Heart left ventricle (tissue), 16 donors: ENCODE measurements at regions not wholly inside any gene's neighbourhood (a gene's known extent, or its start where the extent isn't known, plus 50 kb on each side); places are given as distances from the start of the nearest gene placed in this dataset.

ENCODE experiments used
- ATAC-seq, 4 donors: fragments of 200-7000 bp; cut with Tn5 transposase; one replicate each; pipeline ENCODE4 v1.9.1; 2020 to 2022; ENCODE audit warnings: moderate library complexity in 4 of 4, mild to moderate bottlenecking in 3 of 4, moderate number of reproducible peaks in 1 of 4
- DNase-seq, 5 donors: peaks; one replicate each; pipeline ENCODE4 v3.0.0-alpha.2; 2020
- H3K27ac ChIP-seq, 12 donors: fragments of 200-600 bp; sonication (generic) in 4 of 12; one replicate each; pipeline versions ENCODE4 v1.5.0 to v1.8.0; 2016 to 2022; ENCODE audit warnings: mild to moderate bottlenecking in 2 of 12
- H3K27me3 ChIP-seq, 9 donors: fragments of 200-600 bp; sonication (generic) in 2 of 9; one replicate each; pipeline versions ENCODE4 v1.5.1 to v1.8.0; 2016 to 2022; ENCODE audit warnings: mild to moderate bottlenecking in 3 of 9
- H3K36me3 ChIP-seq, 9 donors: fragments of 200-600 bp; sonication (generic) in 2 of 9; one replicate each; pipeline versions ENCODE4 v1.5.0 to v1.8.0; 2018 to 2022; ENCODE audit warnings: mild to moderate bottlenecking in 2 of 9
- H3K4me1 ChIP-seq, 12 donors: fragments of 200-600 bp; sonication (generic) in 4 of 12; one replicate each; pipeline versions ENCODE4 v1.5.0 to v1.8.0; 2016 to 2022; ENCODE audit warnings: mild to moderate bottlenecking in 3 of 12
- H3K4me3 ChIP-seq, 12 donors: fragments of 200-600 bp; sonication (generic) in 4 of 12; one replicate each; pipeline versions ENCODE4 v1.5.0 to v1.8.0; 2017 to 2022; ENCODE audit warnings: mild to moderate bottlenecking in 9 of 12, moderate library complexity in 4 of 12
- H3K9me3 ChIP-seq, 12 donors: fragments of 200-600 bp; sonication (generic) in 4 of 12; one replicate each; pipeline versions ENCODE4 v1.5.0 to v1.8.0; 2016 to 2022; ENCODE audit warnings: mild to moderate bottlenecking in 1 of 12
- CTCF ChIP-seq, 12 donors: fragments of 200-600 bp; sonication (generic) in 4 of 12; IDR thresholded peaks; one replicate each; pipeline versions ENCODE4 v1.5.0 to v1.8.0; 2018 to 2022; ENCODE audit warnings: antibody characterized with exemption in 12 of 12, mild to moderate bottlenecking in 5 of 12
- POLR2A ChIP-seq, 2 donors: fragments of 450-650 bp; IDR thresholded peaks; one replicate each; pipeline ENCODE4 v1.6.1; 2017; ENCODE audit warnings: antibody characterized with exemption in 2 of 2, mild to moderate bottlenecking in 2 of 2, moderate library complexity in 2 of 2
- WGBS, 4 donors: extraction: QIAGEN DNeasy Blood & Tissue Kit in 2 of 4; methylation state at CpG; one replicate each; pipeline versions ENCODE4 v1.1.5 to v1.1.7; 2013 to 2018; 5-methylcytosine and 5-hydroxymethylcytosine counted together
- intact Hi-C, 10 donors: fragments of 100-400 bp; cut with DNase I; formaldehyde crosslinking; loops; one replicate each; pipeline versions ENCODE4 v1.11.1 to v1.14.2; 2022
- donor health status: ischemic (EF 13 %, LVEDD 7.1; RV severe dilation, severe dysfunction).
- donor health status: healthy with polysubstance abuse.
- donor health status: DM: no; HTN: yes; CAD: no.
- donor health status: DM: no; HTN: no; CAD: no.
- donor health status: ischemic (EF 25% LVEDD 6.9; RV normal size, moderate dysfunction).
- donor health status: ischemic (EF 25% LVEDD 5.7; RV mildly dilated, moderate dysfunction).
- donor health status: healthy.
- donor health status: DM: yes; HTN: yes; CAD: no.
- donor health status: ischemic (EF 35%, LVEDD 5.7; RV mildly dilated, moderate dysfunction).
- donor health status: nonischemic (EF 11% LVEDD 7.7; RV severe dilation, severe dysfunction).
- donor health status: DM: yes; HTN: yes; CAD: no.
- donor health status: PGD.
- donor health status: ischemic (EF 29% LVEDD 5.4; RV normal size, mild dysfunction).
- donor health status: nonischemic (EF 23%, LVEDD 6.1; RV moderate dilation, normal function).

GRCh38 chr11:94678901-94679300, 89.3 kb upstream of the AMOTL1 start:
- intact Hi-C loops = no loop called here
- DNase-seq = no peak
- H3K27me3 ChIP-seq = no peaks in the 10 kb centered on the region
- no peak overlapping the region for H3K27ac ChIP-seq
- TF ChIP-seq CTCF (IDR thresholded peaks at IDR 0.05) (no peak), POLR2A (IDR thresholded peaks at IDR 0.05) (no peak)
- H3K4me3 ChIP-seq = no peak overlapping the region
- H3K9me3 ChIP-seq = no peaks in the 10 kb centered on the region
- 93 to 100% (median 96%) methylated on average over 1 of the region's 1 CpG for WGBS, 4 donors
- ATAC-seq = peak in 1 of 4 donors; percentile 14
- H3K36me3 ChIP-seq = no peaks in the 10 kb centered on the region
- peaks cover 0 to 7% (median under 1%) of the 10 kb centered on the region in 12 donors for H3K4me1 ChIP-seq

GRCh38 chr11:94680426-94680825, 87.7 kb upstream of the AMOTL1 start:
- no peaks in the 10 kb centered on the region for H3K27me3 ChIP-seq
- DNase-seq (no peak), ATAC-seq (no peak)
- H3K36me3 ChIP-seq = no peaks in the 10 kb centered on the region
- TF ChIP-seq POLR2A (IDR thresholded peaks at IDR 0.05) (no peak), CTCF (IDR thresholded peaks at IDR 0.05) (no peak)
- H3K4me3 ChIP-seq = no peak overlapping the region
- WGBS, 4 donors = 92 to 95% (median 93%) methylated on average over 5 of the region's 5 CpGs
- no peak overlapping the region for H3K27ac ChIP-seq
- intact Hi-C loops = no loop called here
- peaks cover 0 to 2% (median 0%) of the 10 kb centered on the region in 12 donors for H3K9me3 ChIP-seq
- H3K4me1 ChIP-seq = no peaks in the 10 kb centered on the region

- Histone ChIP-seq H3K9me3 (peaks cover 0 to 10% (median 1%) of the 10 kb centered on the region in 12 donors), H3K27ac (no peak overlapping the region), H3K4me3 (no peak overlapping the region), H3K36me3 (no peaks in the 10 kb centered on the region), H3K27me3 (no peaks in the 10 kb centered on the region), H3K4me1 (no peaks in the 10 kb centered on the region)
- no peak for ATAC-seq
- DNase-seq = no peak
- TF ChIP-seq POLR2A (IDR thresholded peaks at IDR 0.05) = no peak
- no peak for TF ChIP-seq CTCF (IDR thresholded peaks at IDR 0.05)
- intact Hi-C loops = no loop called here
- WGBS, 4 donors = 74 to 95% (median 81%) methylated on average over 1 of the region's 1 CpG
Observed at GRCh38 chr11:94681140-94681539, 87.0 kb upstream of the AMOTL1 start.

- no peak overlapping the region for H3K27ac ChIP-seq
- no peak overlapping the region for H3K4me3 ChIP-seq
- H3K9me3 ChIP-seq = peaks cover 0 to 14% (median 1%) of the 10 kb centered on the region in 12 donors
- H3K4me1 ChIP-seq = no peaks in the 10 kb centered on the region
- H3K36me3 ChIP-seq = no peaks in the 10 kb centered on the region
- DNase-seq = no peak
- no peaks in the 10 kb centered on the region for H3K27me3 ChIP-seq
- WGBS, 4 donors = 44 to 56% (median 44%) methylated on average over 1 of the region's 1 CpG
- no peak for ATAC-seq
- TF ChIP-seq POLR2A (IDR thresholded peaks at IDR 0.05) = no peak
- TF ChIP-seq CTCF (IDR thresholded peaks at IDR 0.05) = no peak
- intact Hi-C loops = no loop called here
Observed at GRCh38 chr11:94681852-94682251, 86.3 kb upstream of the AMOTL1 start.
